ENCODE measurements at regions not wholly inside any gene's neighbourhood (a gene's known extent, or its start where the extent isn't known, plus 50 kb on each side); places are given as distances from the start of the nearest gene placed in this dataset.

GRCh38 chr4:133498149-133498548, 349.1 kb downstream of the PCDH10 start:
- POLR2A ChIA-PET: no interaction called here
- 43% methylated on average over 6 of the region's 6 CpGs for WGBS (ENCODE audit: low lambda C conversion rate)

GRCh38 chr4:133493776-133494175, 344.7 kb downstream of the PCDH10 start:
- CTCF ChIA-PET: no interaction called here
- Histone ChIP-seq H3K9ac (no peak overlapping the region), H2AFZ (ENCODE audit: low read depth) (no peak overlapping the region), H3K79me2 (ENCODE audit: insufficient read depth) (no peaks in the 10 kb centered on the region), H3K9me2 (no peaks in the 10 kb centered on the region), H3F3A (replicated peaks; ENCODE audit: insufficient read depth) (no peaks in the 10 kb centered on the region), H3K27me3 (ENCODE audit: insufficient read depth) (no peaks in the 10 kb centered on the region), H3K9me3 (no peaks in the 10 kb centered on the region), H3K4me2 (no peak overlapping the region), H3K4me3 (ENCODE audit: low read depth in 2 of 2, low read length in 1 of 2) (no peak overlapping the region), H4K20me1 (ENCODE audit: insufficient read depth) (no peaks in the 10 kb centered on the region), H3K4me1 (ENCODE audit: control insufficient read depth in 1 of 2, insufficient read depth in 2 of 2, low read depth in 1 of 2, low read length in 1 of 2) (no peaks in the 10 kb centered on the region), H3K27ac (ENCODE audit: low read depth in 2 of 2, low read length in 1 of 2) (no peak overlapping the region), H3K36me3 (replicated peaks in 1 of 2; ENCODE audit: control insufficient read depth in 1 of 2, insufficient read depth in 2 of 2, low read length in 1 of 2) (no peaks in the 10 kb centered on the region)
- no peak for DNase-seq
- no peak for TF ChIP-seq USF1 (IDR thresholded peaks at IDR 0.05; ENCODE audit: borderline replicate concordance, low read depth)
- TF ChIP-seq RXRA (IDR thresholded peaks at IDR 0.05; ENCODE audit: borderline replicate concordance, low read depth): no peak
- TF ChIP-seq RFX5 (IDR thresholded peaks at IDR 0.05; ENCODE audit: low read length): no peak
- TF ChIP-seq MAX (IDR thresholded peaks at IDR 0.05; ENCODE audit: low read depth): no peak
- no peak for TF ChIP-seq MEF2A (IDR thresholded peaks at IDR 0.05; ENCODE audit: borderline replicate concordance, low read depth)
- TF ChIP-seq TAF1 (IDR thresholded peaks at IDR 0.05; ENCODE audit: borderline replicate concordance, low read depth, low read length): no peak
- TF ChIP-seq SMC3 (IDR thresholded peaks at IDR 0.05; ENCODE audit: low read depth, low read length): no peak
- no peak for TF ChIP-seq ELF1 (IDR thresholded peaks at IDR 0.05)
- TF ChIP-seq EP300 (IDR thresholded peaks at IDR 0.05; ENCODE audit: borderline replicate concordance in 1 of 2, low read depth in 1 of 2, low read length in 1 of 2): no peak
- no peak for TF ChIP-seq CTCF (IDR thresholded peaks at IDR 0.05)
- POLR2A ChIA-PET: no interaction called here
- WGBS (ENCODE audit: low lambda C conversion rate): 9% methylated on average over 1 of the region's 1 CpG

More at GRCh38 chr4:133498149-133498548, 349.1 kb downstream of the PCDH10 start:
- TF ChIP-seq EZH2phosphoT487 (IDR thresholded peaks at IDR 0.05; ENCODE audit: borderline replicate concordance, low read depth) (no peak), NFIC (IDR thresholded peaks at IDR 0.05; ENCODE audit: borderline replicate concordance) (no peak), MAX (IDR thresholded peaks at IDR 0.05; ENCODE audit: low read depth) (no peak), CHD2 (IDR thresholded peaks at IDR 0.05; ENCODE audit: low read length, partially characterized antibody) (no peak), TEAD4 (IDR thresholded peaks at IDR 0.05; ENCODE audit: borderline replicate concordance, insufficient read depth) (no peak), RFX5 (IDR thresholded peaks at IDR 0.05; ENCODE audit: low read length) (no peak), NRF1 (IDR thresholded peaks at IDR 0.05; ENCODE audit: low read depth, low read length) (no peak)
- no peaks in the 10 kb centered on the region for H3K9me3 ChIP-seq
- no peak for DNase-seq
- no peaks in the 10 kb centered on the region for H3K79me2 ChIP-seq (ENCODE audit: insufficient read depth)
- H3K9ac ChIP-seq: no peak overlapping the region
- H3K4me1 ChIP-seq (ENCODE audit: control insufficient read depth in 1 of 2, insufficient read depth in 2 of 2, low read depth in 1 of 2, low read length in 1 of 2): no peaks in the 10 kb centered on the region
- H3K4me2 ChIP-seq: no peak overlapping the region
- no peaks in the 10 kb centered on the region for H3K9me2 ChIP-seq
- no peaks in the 10 kb centered on the region for H4K20me1 ChIP-seq (ENCODE audit: insufficient read depth)
- H3K36me3 ChIP-seq (replicated peaks in 1 of 2; ENCODE audit: control insufficient read depth in 1 of 2, insufficient read depth in 2 of 2, low read length in 1 of 2): no peaks in the 10 kb centered on the region
- H3K4me3 ChIP-seq (ENCODE audit: low read depth in 2 of 2, low read length in 1 of 2): no peak overlapping the region
- H3F3A ChIP-seq (replicated peaks; ENCODE audit: insufficient read depth): no peaks in the 10 kb centered on the region
- CTCF ChIA-PET: no interaction called here
- H3K27ac ChIP-seq (ENCODE audit: low read depth in 2 of 2, low read length in 1 of 2): no peak overlapping the region
- H3K27me3 ChIP-seq (ENCODE audit: insufficient read depth): no peaks in the 10 kb centered on the region
- no peak overlapping the region for H2AFZ ChIP-seq (ENCODE audit: low read depth)
